Mesendoderm (in vitro differentiated cells): ENCODE measurements at regions not wholly inside any gene's neighbourhood (a gene's known extent, or its start where the extent isn't known, plus 50 kb on each side); places are given as distances from the start of the nearest gene placed in this dataset.

Experiments used
- DNase-seq: peaks from one replicate; pipeline ENCODE4 v3.0.0; 2013
- H2AK5ac ChIP-seq: 2 replicates; pipeline ENCODE4 v1.6.1; 2013; ENCODE audit warnings: low read length, inconsistent platforms
- H2BK120ac ChIP-seq: 2 replicates; pipeline ENCODE4 v1.6.1; 2013; ENCODE audit warnings: low read depth, mild to moderate bottlenecking, low read length, moderate library complexity, mixed read lengths
- H2BK15ac ChIP-seq: replicated peaks from 2 replicates; pipeline ENCODE4 v1.6.1; 2013; ENCODE audit warnings: low read depth, mild to moderate bottlenecking, moderate library complexity
- H2BK5ac ChIP-seq: 2 replicates; pipeline ENCODE4 v1.6.1; 2013; ENCODE audit warnings: low read length, inconsistent platforms
- H3K18ac ChIP-seq: 2 replicates; pipeline ENCODE4 v1.6.1; 2013; ENCODE audit warnings: mild to moderate bottlenecking, low read length, mixed read lengths
- H3K23ac ChIP-seq: one replicate; pipeline ENCODE4 v1.6.1; 2013; ENCODE audit warnings: low read length
- H3K27ac ChIP-seq: 2 replicates; pipeline ENCODE4 v1.5.1; 2013; ENCODE audit warnings: low read depth, mild to moderate bottlenecking, inconsistent platforms, low read length, moderate library complexity
- H3K27me3 ChIP-seq: 2 replicates; pipeline ENCODE4 v1.6.1; 2013; ENCODE audit warnings: low read length, control low read depth, mild to moderate bottlenecking, inconsistent platforms; ENCODE audit not compliant: insufficient read depth, poor library complexity
- H3K36me3 ChIP-seq: 2 replicates; pipeline ENCODE4 v1.6.1; 2013; ENCODE audit warnings: low read length, inconsistent platforms; ENCODE audit not compliant: control insufficient read depth, insufficient read depth
- H3K4ac ChIP-seq: one replicate; pipeline ENCODE4 v1.6.1; 2013; ENCODE audit warnings: low read depth, mild to moderate bottlenecking, low read length, moderate library complexity
- H3K4me1 ChIP-seq: 2 replicates; pipeline ENCODE4 v1.6.1; 2013; ENCODE audit warnings: low read depth, low read length, inconsistent platforms; ENCODE audit not compliant: control insufficient read depth
- H3K4me2 ChIP-seq: 2 replicates; pipeline ENCODE4 v1.6.1; 2013; ENCODE audit warnings: low read length
- H3K4me3 ChIP-seq: 2 replicates; pipeline ENCODE4 v1.5.1; 2013; ENCODE audit warnings: mild to moderate bottlenecking, low read length
- H3K56ac ChIP-seq: one replicate; pipeline ENCODE4 v1.6.1; 2013; ENCODE audit warnings: low read length
- H3K79me1 ChIP-seq: 2 replicates; pipeline ENCODE4 v1.6.1; 2013; ENCODE audit warnings: low read length, inconsistent platforms
- H3K79me2 ChIP-seq: 2 replicates; pipeline ENCODE4 v1.6.1; 2013; ENCODE audit warnings: mild to moderate bottlenecking, low read length; ENCODE audit not compliant: control insufficient read depth, insufficient read depth
- H3K9ac ChIP-seq: 2 replicates; pipeline ENCODE4 v1.6.1; 2013; ENCODE audit warnings: low read length, inconsistent platforms
- H4K5ac ChIP-seq: one replicate; pipeline ENCODE4 v1.6.1; 2013; ENCODE audit warnings: low read length
- H4K8ac ChIP-seq: one replicate; pipeline ENCODE4 v1.6.1; 2013; ENCODE audit warnings: low read depth, mild to moderate bottlenecking, control low read depth, low read length, moderate library complexity
- WGBS: extraction: QIAGEN DNeasy Blood & Tissue Kit; methylation state at CpG from one replicate; pipeline ENCODE4 v1.1.7; 2013; ENCODE audit warnings: low lambda C conversion rate, missing lambda C conversion rate; ENCODE audit not compliant: insufficient coverage; ENCODE audit errors: extremely low coverage; 5-methylcytosine and 5-hydroxymethylcytosine counted together

GRCh38 chr5:168064933-168065622 lies 226.4 kb upstream of the WWC1 start:
- H2BK120ac ChIP-seq: no peak overlapping the region
- H3K56ac ChIP-seq: no peak overlapping the region
- no peak overlapping the region for H3K4ac ChIP-seq
- H3K79me1 ChIP-seq: no peaks in the 10 kb centered on the region
- H2BK15ac ChIP-seq: no peak overlapping the region
- H4K5ac ChIP-seq: no peak overlapping the region
- H3K9ac ChIP-seq: no peak overlapping the region
- H3K27me3 ChIP-seq: no peaks in the 10 kb centered on the region
- no peak overlapping the region for H3K18ac ChIP-seq
- no peak overlapping the region for H3K4me2 ChIP-seq
- H3K4me1 ChIP-seq: no peaks in the 10 kb centered on the region
- no peak overlapping the region for H2BK5ac ChIP-seq
- WGBS: no CpG with 5 or more reads among the region's 8 CpGs
- no peak overlapping the region for H3K27ac ChIP-seq
- no peak for DNase-seq
- H4K8ac ChIP-seq: no peak overlapping the region
- no peaks in the 10 kb centered on the region for H3K79me2 ChIP-seq
- H3K36me3 ChIP-seq: no peaks in the 10 kb centered on the region
- H3K4me3 ChIP-seq: no peak overlapping the region
- no peak overlapping the region for H2AK5ac ChIP-seq
- no peak overlapping the region for H3K23ac ChIP-seq

GRCh38 chr5:168066536-168067208 lies 224.8 kb upstream of the WWC1 start:
- H3K23ac ChIP-seq: no peak overlapping the region
- H3K79me1 ChIP-seq: no peaks in the 10 kb centered on the region
- WGBS: no CpG with 5 or more reads among the region's 5 CpGs
- no peak overlapping the region for H4K8ac ChIP-seq
- H3K56ac ChIP-seq: no peak overlapping the region
- H3K36me3 ChIP-seq: no peaks in the 10 kb centered on the region
- H3K79me2 ChIP-seq: no peaks in the 10 kb centered on the region
- H3K4me1 ChIP-seq: no peaks in the 10 kb centered on the region
- no peak overlapping the region for H3K18ac ChIP-seq
- no peak overlapping the region for H3K4me3 ChIP-seq
- no peak overlapping the region for H2BK5ac ChIP-seq
- no peaks in the 10 kb centered on the region for H3K27me3 ChIP-seq
- no peak overlapping the region for H2BK15ac ChIP-seq
- no peak overlapping the region for H3K27ac ChIP-seq
- no peak overlapping the region for H3K4ac ChIP-seq
- H2AK5ac ChIP-seq: no peak overlapping the region
- H3K4me2 ChIP-seq: no peak overlapping the region
- no peak overlapping the region for H2BK120ac ChIP-seq
- H3K9ac ChIP-seq: no peak overlapping the region
- DNase-seq: no peak
- no peak overlapping the region for H4K5ac ChIP-seq

DNA sequence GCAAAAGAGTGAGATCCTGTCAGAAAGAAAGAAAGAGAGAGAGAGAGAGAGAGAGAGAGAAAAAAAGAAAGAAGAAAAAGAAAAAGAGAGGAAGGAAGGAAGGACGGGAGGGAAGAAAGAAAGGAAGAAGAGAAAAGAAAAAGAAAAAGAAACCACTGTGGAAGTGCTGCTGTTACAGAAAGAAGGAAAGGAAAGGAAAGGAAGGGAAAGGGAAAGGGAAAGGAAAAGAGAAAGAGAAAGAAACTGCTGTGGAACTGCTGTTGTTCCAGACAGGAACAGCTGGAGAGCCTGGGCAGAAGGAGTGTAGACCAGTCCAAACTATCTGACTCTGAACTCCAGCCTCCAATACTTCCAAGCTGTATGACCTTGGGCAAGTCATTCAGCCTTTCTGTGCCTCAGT lies 220.7 kb upstream of the WWC1 start:
- no peak overlapping the region for H2BK120ac ChIP-seq
- no peak overlapping the region for H2BK15ac ChIP-seq
- no peak overlapping the region for H2AK5ac ChIP-seq
- DNase-seq: no peak
- no peaks in the 10 kb centered on the region for H3K36me3 ChIP-seq
- no peaks in the 10 kb centered on the region for H3K79me1 ChIP-seq
- H3K27ac ChIP-seq: no peak overlapping the region
- H4K5ac ChIP-seq: no peak overlapping the region
- no peak overlapping the region for H3K56ac ChIP-seq
- H3K27me3 ChIP-seq: no peaks in the 10 kb centered on the region
- no peak overlapping the region for H3K4me3 ChIP-seq
- no peaks in the 10 kb centered on the region for H3K4me1 ChIP-seq
- no CpG with 5 or more reads among the region's 1 CpG for WGBS
- no peak overlapping the region for H3K4me2 ChIP-seq
- no peak overlapping the region for H4K8ac ChIP-seq
- H3K18ac ChIP-seq: no peak overlapping the region
- no peak overlapping the region for H3K9ac ChIP-seq
- no peak overlapping the region for H3K23ac ChIP-seq
- no peak overlapping the region for H3K4ac ChIP-seq
- H2BK5ac ChIP-seq: no peak overlapping the region
- no peaks in the 10 kb centered on the region for H3K79me2 ChIP-seq

DNA sequence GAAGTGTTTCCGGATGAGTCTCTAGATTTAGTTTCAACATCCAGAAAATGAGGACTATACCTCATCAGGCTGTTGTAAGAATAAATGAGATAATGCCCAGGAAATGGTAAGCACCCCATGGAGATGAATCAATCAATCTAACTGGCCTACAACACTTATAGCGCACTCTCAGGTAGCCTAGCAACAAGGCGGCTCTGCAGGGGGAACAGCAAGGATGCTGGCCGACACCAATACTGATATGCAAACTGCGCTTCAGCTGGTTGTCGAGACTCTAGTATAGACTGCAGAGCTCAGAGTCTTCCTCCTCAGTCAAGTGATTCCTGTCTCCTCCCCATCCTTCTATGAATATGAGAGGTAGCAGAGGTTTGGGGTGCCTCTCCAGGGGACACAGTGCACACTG lies 218.8 kb upstream of the WWC1 start:
- Histone ChIP-seq H3K36me3 (no peaks in the 10 kb centered on the region), H3K79me1 (no peaks in the 10 kb centered on the region), H2BK5ac (no peak overlapping the region), H3K27ac (no peak overlapping the region), H3K18ac (no peak overlapping the region), H3K23ac (no peak overlapping the region), H4K8ac (no peak overlapping the region), H3K4me1 (no peaks in the 10 kb centered on the region), H3K4ac (no peak overlapping the region), H2BK15ac (no peak overlapping the region), H2BK120ac (no peak overlapping the region), H3K56ac (no peak overlapping the region), H4K5ac (no peak overlapping the region), H3K4me3 (no peak overlapping the region), H3K4me2 (no peak overlapping the region), H2AK5ac (no peak overlapping the region), H3K27me3 (no peaks in the 10 kb centered on the region), H3K79me2 (no peaks in the 10 kb centered on the region), H3K9ac (no peak overlapping the region)
- peak; percentile 48 for DNase-seq
- no CpG with 5 or more reads among the region's 6 CpGs for WGBS

DNA sequence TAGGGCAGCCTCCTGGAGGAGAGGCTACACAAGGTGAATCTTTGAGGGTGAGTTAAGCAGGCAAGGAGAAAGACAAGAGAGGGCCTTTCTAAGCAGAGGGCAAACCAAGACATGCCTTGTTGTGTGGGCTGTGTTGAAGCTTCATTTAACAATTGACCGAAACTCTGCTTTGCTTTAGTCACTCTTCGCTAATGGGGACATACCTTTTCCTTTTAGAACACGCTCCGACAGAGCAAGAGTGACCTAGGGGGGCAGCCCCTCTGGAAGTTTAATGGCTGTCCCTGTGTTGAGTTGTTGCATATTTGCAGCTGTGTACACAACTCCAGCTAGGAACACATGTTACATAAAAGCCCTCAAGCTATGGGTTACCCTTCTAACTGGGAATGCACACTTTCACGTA lies 218.1 kb upstream of the WWC1 start:
- Histone ChIP-seq H3K27me3 (no peaks in the 10 kb centered on the region), H3K56ac (no peak overlapping the region), H4K5ac (no peak overlapping the region), H3K27ac (no peak overlapping the region), H3K36me3 (no peaks in the 10 kb centered on the region), H2BK5ac (no peak overlapping the region), H3K4ac (no peak overlapping the region), H3K4me3 (no peak overlapping the region), H2BK15ac (no peak overlapping the region), H4K8ac (no peak overlapping the region), H2AK5ac (no peak overlapping the region), H3K79me2 (no peaks in the 10 kb centered on the region), H3K9ac (no peak overlapping the region), H2BK120ac (no peak overlapping the region), H3K79me1 (no peaks in the 10 kb centered on the region), H3K4me2 (no peak overlapping the region), H3K4me1 (no peaks in the 10 kb centered on the region), H3K23ac (no peak overlapping the region), H3K18ac (no peak overlapping the region)
- WGBS: no CpG with 5 or more reads among the region's 5 CpGs
- no peak for DNase-seq
